Testis (tissue), 2 donors: ENCODE measurements at regions not wholly inside any gene's neighbourhood (a gene's known extent, or its start where the extent isn't known, plus 50 kb on each side); places are given as distances from the start of the nearest gene placed in this dataset.

ENCODE experiments used
- DNase-seq: peaks from one replicate; pipeline ENCODE4 v3.0.0-alpha.2; 2019
- H3K27ac ChIP-seq, 2 donors: fragments of 200-600 bp; sonication (generic); one replicate each; pipeline ENCODE4 v1.5.1; 2019
- H3K27me3 ChIP-seq: fragments of 200-600 bp; sonication (generic); one replicate; pipeline ENCODE4 v1.5.1; 2019
- H3K36me3 ChIP-seq: fragments of 200-600 bp; sonication (generic); one replicate; pipeline ENCODE4 v1.5.1; 2017; ENCODE audit warnings: low read depth; ENCODE audit errors: missing control alignments
- H3K4me1 ChIP-seq: fragments of 200-600 bp; sonication (generic); one replicate; pipeline ENCODE4 v1.5.1; 2019
- H3K4me3 ChIP-seq, 2 donors: fragments of 200-600 bp; sonication (generic); one replicate each; pipeline ENCODE4 v1.5.1; 2017 to 2019
- H3K9me3 ChIP-seq: fragments of 200-600 bp; sonication (generic); one replicate; pipeline ENCODE4 v1.5.1; 2017
- CTCF ChIP-seq, 3 experiments: fragments of 450-650 bp in 2 of 3; fragments of 200-600 bp in 1 of 3; sonication (generic) in 1 of 3; IDR thresholded peaks; one replicate each; pipeline ENCODE4 v1.5.1; 2016 to 2019; ENCODE audit warnings: antibody characterized with exemption in 3 of 3, mild to moderate bottlenecking in 2 of 3, moderate library complexity in 1 of 3
- POLR2A ChIP-seq: fragments of 450-650 bp; IDR thresholded peaks from one replicate; pipeline ENCODE4 v1.6.1; 2017; ENCODE audit warnings: antibody characterized with exemption, mild to moderate bottlenecking, moderate library complexity
- WGBS, 2 donors: methylation state at CpG; one replicate each; pipeline ENCODE4 v1.1.5; 2018; 5-methylcytosine and 5-hydroxymethylcytosine counted together
- intact Hi-C: fragments of 100-400 bp; cut with DNase I; formaldehyde crosslinking; loops from one replicate; pipeline ENCODE4 v1.15.1; 2023; ENCODE audit warnings: low total_unique reads

- intact Hi-C loops = no loop called here
- H3K36me3 ChIP-seq = no peaks in the 10 kb centered on the region
- H3K4me3 ChIP-seq = no peak overlapping the region
- H3K27ac ChIP-seq = no peak overlapping the region
- TF ChIP-seq POLR2A (no peak), CTCF (IDR thresholded peaks at IDR 0.05) (no peak)
- H3K27me3 ChIP-seq = no peaks in the 10 kb centered on the region
- no peak for DNase-seq
- H3K9me3 ChIP-seq = no peaks in the 10 kb centered on the region
- WGBS, 2 donors = 54 to 64% methylated on average over 1 of the region's 1 CpG
- H3K4me1 ChIP-seq = no peaks in the 10 kb centered on the region
Measured at GRCh38 chr4:120228086-120228485, 161.4 kb upstream of the MAD2L1 start.

- H3K27me3 ChIP-seq = no peaks in the 10 kb centered on the region
- no peak for TF ChIP-seq CTCF (IDR thresholded peaks at IDR 0.05)
- no peak for TF ChIP-seq POLR2A
- no peaks in the 10 kb centered on the region for H3K4me1 ChIP-seq
- no peaks in the 10 kb centered on the region for H3K36me3 ChIP-seq
- H3K9me3 ChIP-seq = no peaks in the 10 kb centered on the region
- no peak for DNase-seq
- WGBS, 2 donors = 51 to 56% methylated on average over 1 of the region's 1 CpG
- H3K4me3 ChIP-seq = no peak overlapping the region
- no peak overlapping the region for H3K27ac ChIP-seq
- intact Hi-C loops = no loop called here
Measured at GRCh38 chr4:120227554-120227953, 160.9 kb upstream of the MAD2L1 start.

GRCh38 chr4:120225527-120225926 is 158.9 kb upstream of the MAD2L1 start:
- 88 to 94% methylated on average over 2 of the region's 2 CpGs for WGBS, 2 donors
- Histone ChIP-seq H3K27ac (no peak overlapping the region), H3K4me1 (no peaks in the 10 kb centered on the region), H3K9me3 (no peaks in the 10 kb centered on the region), H3K27me3 (no peaks in the 10 kb centered on the region), H3K36me3 (no peaks in the 10 kb centered on the region), H3K4me3 (no peak overlapping the region)
- intact Hi-C loops = no loop called here
- no peak for TF ChIP-seq CTCF (IDR thresholded peaks at IDR 0.05)
- TF ChIP-seq POLR2A = no peak
- no peak for DNase-seq

- WGBS, 2 donors = 85 to 90% methylated on average over 2 of the region's 2 CpGs
- Histone ChIP-seq H3K4me3 (no peak overlapping the region), H3K27me3 (no peaks in the 10 kb centered on the region), H3K36me3 (no peaks in the 10 kb centered on the region), H3K4me1 (no peaks in the 10 kb centered on the region), H3K27ac (no peak overlapping the region), H3K9me3 (no peaks in the 10 kb centered on the region)
- DNase-seq = no peak
- TF ChIP-seq CTCF (IDR thresholded peaks at IDR 0.05) (no peak), POLR2A (no peak)
- intact Hi-C loops = no loop called here
Measured at GRCh38 chr4:120218981-120219380, 152.3 kb upstream of the MAD2L1 start.

GRCh38 chr4:120215350-120215749 is 148.7 kb upstream of the MAD2L1 start:
- H3K27me3 ChIP-seq = no peaks in the 10 kb centered on the region
- H3K4me1 ChIP-seq = no peaks in the 10 kb centered on the region
- no peak overlapping the region for H3K4me3 ChIP-seq
- no peak for DNase-seq
- H3K27ac ChIP-seq = no peak overlapping the region
- no peaks in the 10 kb centered on the region for H3K9me3 ChIP-seq
- intact Hi-C loops = no loop called here
- 96 to 100% methylated on average over 1 of the region's 1 CpG for WGBS, 2 donors
- no peak for TF ChIP-seq CTCF (IDR thresholded peaks at IDR 0.05)
- no peak for TF ChIP-seq POLR2A
- no peaks in the 10 kb centered on the region for H3K36me3 ChIP-seq
